ENCODE measurements at regions not wholly inside any gene's neighbourhood (a gene's known extent, or its start where the extent isn't known, plus 50 kb on each side); places are given as distances from the start of the nearest gene placed in this dataset.
"Not testable (repeated sequence)": the region's sequence is repeated elsewhere in the genome, so short reads cannot be mapped to it uniquely, and the experiment has no call there.

DNA sequence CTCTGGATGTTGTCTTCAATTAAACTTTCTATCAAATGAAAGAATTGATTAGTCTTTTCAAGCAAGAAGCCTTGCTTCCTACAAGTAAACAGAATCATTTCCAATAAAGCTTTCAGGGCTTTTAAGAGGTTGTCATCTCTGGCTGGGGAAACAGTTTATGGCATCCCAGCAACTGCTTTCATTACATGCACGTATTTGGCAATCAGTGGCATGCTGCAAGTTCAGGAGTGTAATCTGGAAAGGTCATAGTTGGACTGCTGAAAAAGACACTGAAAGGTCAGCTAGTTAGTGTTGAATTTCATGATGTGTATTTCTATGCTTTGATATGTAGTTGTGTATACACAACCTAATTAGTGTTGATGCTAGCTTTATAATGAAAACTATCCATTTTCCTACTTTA lies 332.9 kb downstream of the DSC3 start:
- no peak overlapping the region for H3K4me3 ChIP-seq (ENCODE audit: insufficient read depth, low read depth, low read length)
- no peak for DNase-seq
- H3K36me3 ChIP-seq (replicated peaks; ENCODE audit: control insufficient read depth, insufficient read depth, low read length): no peaks in the 10 kb centered on the region
- H3K27me3 ChIP-seq (ENCODE audit: control insufficient read depth, insufficient read depth, low read length): no peaks in the 10 kb centered on the region

DNA sequence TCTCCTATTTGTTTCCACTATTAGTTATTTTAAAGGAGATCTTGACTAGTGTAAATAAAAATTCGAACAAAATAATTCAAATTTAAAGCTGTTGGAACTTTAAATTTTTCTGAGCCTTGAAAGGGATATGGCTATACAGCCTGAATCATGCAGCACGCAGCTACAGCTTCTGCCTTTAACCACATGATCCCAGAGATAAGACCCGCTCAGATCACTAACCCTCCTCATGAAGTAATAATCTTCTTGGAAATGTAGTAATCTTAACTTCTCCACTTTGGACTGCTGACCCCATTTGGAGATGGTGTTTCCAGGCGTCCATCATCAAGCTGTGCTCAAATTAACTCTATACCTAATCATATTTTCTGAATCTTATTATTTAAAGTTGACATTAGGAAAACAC lies 336.6 kb downstream of the DSC3 start:
- Histone ChIP-seq H3K4me3 (ENCODE audit: insufficient read depth, low read depth, low read length) (no peak overlapping the region), H3K36me3 (replicated peaks; ENCODE audit: control insufficient read depth, insufficient read depth, low read length) (no peaks in the 10 kb centered on the region), H3K27me3 (ENCODE audit: control insufficient read depth, insufficient read depth, low read length) (no peaks in the 10 kb centered on the region)
- DNase-seq: no peak

DNA sequence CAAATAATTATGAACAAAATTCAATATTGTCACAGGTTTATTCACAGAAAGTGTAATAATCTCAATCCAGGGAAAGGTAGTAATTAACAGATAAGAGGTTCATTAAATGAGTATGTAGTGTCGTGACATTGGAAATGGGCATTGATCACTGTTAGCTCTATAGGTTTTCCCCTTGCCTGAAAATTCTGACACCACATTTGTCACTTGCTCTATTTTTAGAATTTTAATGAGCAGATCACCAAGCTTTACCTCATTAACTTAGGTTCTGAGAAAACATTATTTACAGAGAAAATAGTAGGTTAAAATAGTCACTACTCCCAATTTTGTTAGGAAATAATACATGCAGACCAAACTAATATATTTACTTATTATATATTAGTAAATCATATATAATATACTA lies 344.0 kb downstream of the DSC3 start:
- no peaks in the 10 kb centered on the region for H3K36me3 ChIP-seq (replicated peaks; ENCODE audit: control insufficient read depth, insufficient read depth, low read length)
- no peaks in the 10 kb centered on the region for H3K27me3 ChIP-seq (ENCODE audit: control insufficient read depth, insufficient read depth, low read length)
- no peak overlapping the region for H3K4me3 ChIP-seq (ENCODE audit: insufficient read depth, low read depth, low read length)
- DNase-seq: no peak

DNA sequence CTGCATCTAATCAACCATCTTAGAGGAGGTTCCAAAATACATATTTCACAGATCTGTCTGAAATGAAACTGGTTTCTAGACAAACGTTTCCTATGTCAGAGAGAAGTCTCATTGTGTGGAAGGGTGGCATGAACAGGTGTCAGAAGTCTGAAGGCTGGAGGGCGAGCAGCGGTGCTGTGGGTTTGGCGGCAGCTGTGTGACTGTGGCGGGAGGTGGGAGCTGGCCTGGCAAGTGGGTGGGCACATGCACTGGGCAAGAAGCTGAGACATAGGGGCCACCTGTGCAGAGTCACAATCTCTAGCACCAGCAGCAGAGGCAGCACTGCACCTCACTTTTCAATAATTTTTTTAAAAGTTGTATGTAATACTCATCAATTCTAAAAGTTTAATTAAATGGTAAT lies 346.3 kb downstream of the DSC3 start:
- Histone ChIP-seq H3K4me3 (ENCODE audit: insufficient read depth, low read depth, low read length) (no peak overlapping the region), H3K27me3 (ENCODE audit: control insufficient read depth, insufficient read depth, low read length) (no peaks in the 10 kb centered on the region), H3K36me3 (replicated peaks; ENCODE audit: control insufficient read depth, insufficient read depth, low read length) (no peaks in the 10 kb centered on the region)
- DNase-seq: no peak

DNA sequence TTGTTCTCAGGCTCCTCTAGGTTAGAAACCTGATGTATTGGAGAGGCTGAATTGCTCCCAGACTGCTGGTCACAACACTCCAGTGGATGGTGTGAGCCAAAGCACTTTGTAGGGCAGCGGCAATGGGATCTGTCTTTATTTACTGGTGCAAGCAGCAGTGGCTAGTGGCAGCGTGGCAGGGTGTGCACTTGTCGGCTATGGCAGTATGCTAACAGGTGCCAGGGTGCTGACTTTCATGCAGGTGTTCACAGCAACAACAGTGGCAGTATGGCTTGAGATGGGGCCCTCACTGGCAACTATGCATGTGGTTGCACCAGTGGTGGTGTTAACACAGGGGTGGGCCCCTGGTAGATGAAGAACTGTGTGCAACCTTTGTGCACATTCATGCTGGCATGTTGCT lies 347.8 kb downstream of the DSC3 start:
- Histone ChIP-seq H3K27me3 (ENCODE audit: control insufficient read depth, insufficient read depth, low read length) (no peaks in the 10 kb centered on the region), H3K36me3 (replicated peaks; ENCODE audit: control insufficient read depth, insufficient read depth, low read length) (no peaks in the 10 kb centered on the region), H3K4me3 (ENCODE audit: insufficient read depth, low read depth, low read length) (no peak overlapping the region)
- DNase-seq: no peak

DNA sequence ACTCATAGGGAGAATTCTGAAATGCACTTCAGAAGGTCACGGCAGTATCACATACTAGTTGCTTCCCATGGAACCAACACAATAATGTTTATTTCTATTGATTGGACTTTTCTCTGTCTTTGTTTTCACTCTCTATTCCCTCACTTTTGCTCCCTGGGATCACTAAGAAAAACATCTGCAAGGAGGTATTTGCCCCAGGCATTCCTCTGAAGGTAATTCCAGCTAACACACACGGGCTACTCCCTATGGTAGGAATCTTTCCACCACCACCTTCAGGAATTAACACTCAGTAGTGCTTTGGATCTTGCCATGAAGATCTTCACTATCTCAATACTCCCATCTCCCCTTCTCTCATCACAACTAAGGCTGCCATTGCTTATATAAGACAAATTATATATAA lies 353.3 kb downstream of the DSC3 start:
- Histone ChIP-seq H3K4me3 (ENCODE audit: insufficient read depth, low read depth, low read length) (no peak overlapping the region), H3K27me3 (ENCODE audit: control insufficient read depth, insufficient read depth, low read length) (no peaks in the 10 kb centered on the region), H3K36me3 (replicated peaks; ENCODE audit: control insufficient read depth, insufficient read depth, low read length) (no peaks in the 10 kb centered on the region)
- no peak for DNase-seq

DNA sequence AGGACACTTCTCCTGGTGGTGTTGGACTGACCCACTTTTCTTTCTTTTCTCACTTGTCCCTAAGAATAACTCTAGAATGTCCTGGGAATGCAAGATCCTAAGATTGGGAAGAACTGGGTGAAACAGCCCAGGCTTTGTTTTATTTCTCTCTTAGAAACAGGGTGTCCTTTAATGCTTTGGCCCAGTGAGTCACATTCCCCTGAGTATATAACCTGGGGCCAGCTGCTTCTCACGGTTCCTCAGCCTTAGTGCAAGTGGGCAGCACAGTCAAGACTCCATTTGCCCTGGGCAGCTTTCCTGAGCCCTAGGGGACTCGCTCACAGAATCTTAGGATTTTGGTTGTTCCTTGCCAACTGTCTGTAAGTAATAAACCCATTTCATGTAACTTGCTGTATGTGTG lies 355.0 kb downstream of the DSC3 start:
- Histone ChIP-seq H3K27me3 (ENCODE audit: control insufficient read depth, insufficient read depth, low read length) (no peaks in the 10 kb centered on the region), H3K36me3 (replicated peaks; ENCODE audit: control insufficient read depth, insufficient read depth, low read length) (no peaks in the 10 kb centered on the region), H3K4me3 (ENCODE audit: insufficient read depth, low read depth, low read length) (no peak overlapping the region)
- DNase-seq: no peak

DNA sequence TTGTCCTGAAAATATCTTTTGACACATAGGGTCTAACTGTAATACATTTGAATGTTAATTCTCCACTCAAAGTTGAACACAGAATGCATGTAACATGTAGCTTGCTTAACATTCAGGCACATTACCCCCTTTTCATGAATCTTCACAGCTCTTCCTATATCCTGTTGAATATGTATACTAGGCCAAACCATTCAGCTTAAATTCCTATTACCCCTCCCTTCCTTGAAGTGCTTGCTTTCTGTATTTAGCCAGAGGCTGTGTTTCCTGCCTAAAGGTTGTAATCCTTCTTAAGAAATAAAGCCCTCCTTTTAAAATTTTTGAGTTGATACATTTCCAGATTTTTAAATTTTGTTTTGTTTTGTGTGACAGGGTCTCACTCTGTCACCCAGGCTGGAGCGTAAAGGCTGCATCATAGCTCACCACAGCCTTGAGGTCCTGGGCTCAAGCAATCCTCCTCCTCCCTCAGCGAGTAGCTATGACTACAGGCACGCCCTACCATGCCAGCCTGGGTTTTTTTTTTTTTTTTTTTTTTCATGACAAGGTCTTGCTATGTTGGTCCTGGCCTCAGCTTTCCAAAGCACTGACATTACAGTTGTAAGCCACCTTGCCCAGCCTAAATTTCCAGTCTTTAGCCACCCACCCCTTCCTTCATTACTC lies 357.6 kb downstream of the DSC3 start:
- Histone ChIP-seq H3K4me3 (ENCODE audit: insufficient read depth, low read depth, low read length) (no peak overlapping the region), H3K36me3 (replicated peaks; ENCODE audit: control insufficient read depth, insufficient read depth, low read length) (no peaks in the 10 kb centered on the region), H3K27me3 (ENCODE audit: control insufficient read depth, insufficient read depth, low read length) (no peaks in the 10 kb centered on the region)
- DNase-seq: no peak

DNA sequence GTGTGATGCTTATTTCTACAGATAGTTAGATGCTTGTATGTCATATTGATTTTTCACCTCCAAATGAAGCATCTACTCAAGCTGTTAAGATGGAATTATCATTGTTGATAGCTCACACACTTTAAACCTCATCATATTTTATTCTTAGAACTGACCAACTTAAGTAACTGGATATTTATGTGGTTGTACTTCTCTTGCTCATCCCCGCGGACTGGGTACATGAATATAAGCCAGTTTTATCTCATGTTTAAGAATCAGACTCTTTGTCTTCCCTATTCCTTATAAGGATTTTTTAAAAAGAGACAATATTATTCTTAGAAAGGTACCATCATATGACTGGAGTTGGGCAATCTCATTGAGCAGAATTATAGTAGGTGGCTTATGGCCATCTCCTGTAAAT lies 358.7 kb downstream of the DSC3 start:
- Histone ChIP-seq H3K4me3 (ENCODE audit: insufficient read depth, low read depth, low read length) (no peak overlapping the region), H3K36me3 (replicated peaks; ENCODE audit: control insufficient read depth, insufficient read depth, low read length) (no peaks in the 10 kb centered on the region), H3K27me3 (ENCODE audit: control insufficient read depth, insufficient read depth, low read length) (no peaks in the 10 kb centered on the region)
- DNase-seq: no peak

DNA sequence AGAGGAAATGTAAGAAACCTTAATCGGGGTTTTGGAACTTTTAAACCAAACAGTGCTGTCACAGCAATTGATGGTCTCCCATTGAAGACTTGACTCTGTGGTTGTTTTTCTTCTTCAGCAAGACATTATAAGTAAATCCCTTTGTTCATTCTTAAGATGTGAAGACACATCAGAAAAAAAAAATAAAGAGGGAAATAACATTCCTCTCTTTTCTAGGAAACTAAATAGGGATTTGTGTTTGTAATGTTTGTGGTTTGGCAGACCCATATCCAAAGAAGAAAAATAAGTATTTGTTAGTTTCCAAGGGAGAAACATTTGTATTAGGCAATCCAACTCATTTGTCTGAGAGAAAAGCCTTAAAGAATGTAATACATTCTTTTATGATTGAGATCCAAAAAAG lies 359.9 kb downstream of the DSC3 start:
- H3K36me3 ChIP-seq (replicated peaks; ENCODE audit: control insufficient read depth, insufficient read depth, low read length): no peaks in the 10 kb centered on the region
- no peak for DNase-seq
- no peak overlapping the region for H3K4me3 ChIP-seq (ENCODE audit: insufficient read depth, low read depth, low read length)
- H3K27me3 ChIP-seq (ENCODE audit: control insufficient read depth, insufficient read depth, low read length): no peaks in the 10 kb centered on the region

DNA sequence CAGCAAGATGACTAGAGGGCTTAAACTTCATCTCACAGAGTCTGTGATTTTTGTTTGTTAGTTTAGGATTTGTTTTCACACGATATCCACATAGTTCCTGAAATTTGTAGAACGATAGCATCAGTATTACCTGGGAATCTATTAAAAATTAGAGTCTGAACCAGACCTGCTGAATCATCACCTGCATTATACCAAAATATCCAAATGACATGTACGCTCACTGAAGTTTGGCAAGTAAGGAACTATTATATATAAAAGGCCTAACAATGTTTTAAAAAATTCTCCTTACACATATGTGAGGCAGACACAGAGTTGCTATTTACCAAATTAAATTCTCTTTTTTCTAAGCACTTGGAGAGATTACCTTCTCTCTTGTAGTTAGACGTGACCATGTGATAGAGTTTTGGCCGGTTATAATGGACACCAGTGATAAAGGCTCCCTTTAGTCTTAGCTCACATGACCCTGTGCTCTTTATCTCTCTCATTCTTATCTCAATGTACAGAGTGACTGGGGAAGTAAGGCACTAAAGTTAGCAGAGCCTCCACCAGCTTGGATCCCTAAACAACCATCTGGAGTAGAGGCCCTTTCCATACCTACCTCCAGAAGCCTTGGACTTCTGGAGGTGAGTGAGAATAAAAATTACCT lies 363.1 kb downstream of the DSC3 start:
- H3K4me3 ChIP-seq (ENCODE audit: insufficient read depth, low read depth, low read length): no peak overlapping the region

DNA sequence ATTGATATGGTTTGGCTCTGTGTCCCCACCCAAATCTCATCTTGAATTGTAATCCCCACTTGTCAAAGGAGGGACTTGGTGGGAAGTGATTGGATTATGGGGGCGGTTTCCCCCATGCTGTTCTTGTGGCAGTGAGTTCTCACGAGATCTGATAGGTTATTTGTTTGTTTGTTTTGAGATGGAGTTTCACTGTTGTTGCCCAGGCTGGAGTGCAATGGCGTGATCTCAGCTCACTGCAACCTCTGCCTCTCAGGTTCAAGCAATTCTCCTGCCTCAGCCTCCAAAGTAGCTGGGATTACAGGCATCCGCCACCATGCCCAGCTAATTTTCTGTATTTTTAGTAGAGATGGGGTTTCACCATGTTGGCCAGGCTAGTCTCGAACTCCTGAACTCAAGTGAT lies 364.7 kb downstream of the DSC3 start:
- not testable (repeated sequence) for H3K27me3 ChIP-seq (ENCODE audit: control insufficient read depth, insufficient read depth, low read length); DNase-seq; H3K36me3 ChIP-seq (replicated peaks; ENCODE audit: control insufficient read depth, insufficient read depth, low read length); H3K4me3 ChIP-seq (ENCODE audit: insufficient read depth, low read depth, low read length)

More for the DNA sequence above, 363.1 kb downstream of the DSC3 start:
- no peak for DNase-seq
- Histone ChIP-seq H3K27me3 (ENCODE audit: control insufficient read depth, insufficient read depth, low read length) (no peaks in the 10 kb centered on the region), H3K36me3 (replicated peaks; ENCODE audit: control insufficient read depth, insufficient read depth, low read length) (no peaks in the 10 kb centered on the region)

DNA sequence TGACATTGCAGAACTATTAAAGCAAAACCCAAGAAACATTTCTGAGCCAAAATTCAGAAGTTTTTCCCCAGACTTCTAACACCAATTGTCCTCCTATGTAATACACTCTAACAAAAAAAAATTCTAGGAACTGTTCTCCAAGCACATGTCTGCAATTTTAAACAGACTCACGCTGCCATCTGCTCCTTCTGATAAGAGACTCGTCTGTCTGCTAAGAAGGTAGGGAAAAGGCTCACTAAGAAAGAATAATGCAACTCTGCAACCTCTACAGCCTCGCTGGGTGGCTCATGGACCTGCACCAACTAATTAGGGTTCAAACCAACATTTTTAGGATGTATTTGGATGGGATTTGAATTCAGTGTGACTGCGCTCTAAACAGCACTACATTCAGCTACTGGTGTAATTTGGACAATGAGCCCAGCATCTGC lies 366.5 kb downstream of the DSC3 start:
- H3K36me3 ChIP-seq (replicated peaks; ENCODE audit: control insufficient read depth, insufficient read depth, low read length): no peaks in the 10 kb centered on the region
- DNase-seq: no peak
- H3K4me3 ChIP-seq (ENCODE audit: insufficient read depth, low read depth, low read length): no peak overlapping the region
- H3K27me3 ChIP-seq (ENCODE audit: control insufficient read depth, insufficient read depth, low read length): no peaks in the 10 kb centered on the region

DNA sequence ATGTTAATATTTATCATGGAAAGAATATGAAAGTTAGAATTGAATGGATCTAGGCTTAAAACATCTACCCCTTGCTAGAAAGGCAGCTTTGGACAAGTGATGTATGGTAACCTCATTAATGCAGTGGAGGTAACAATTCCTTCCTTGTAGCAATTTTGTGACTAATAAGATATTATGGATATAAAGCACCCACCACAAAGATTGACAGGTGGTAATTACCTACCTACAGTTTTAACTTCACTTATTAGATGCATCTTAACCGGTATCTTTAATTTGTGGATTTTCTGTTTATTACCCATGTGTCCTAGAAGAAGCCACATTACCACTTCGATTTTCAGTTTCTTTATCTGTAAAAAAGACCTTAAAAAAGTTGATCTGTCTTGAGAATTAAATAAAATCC lies 367.0 kb downstream of the DSC3 start:
- Histone ChIP-seq H3K36me3 (replicated peaks; ENCODE audit: control insufficient read depth, insufficient read depth, low read length) (no peaks in the 10 kb centered on the region), H3K27me3 (ENCODE audit: control insufficient read depth, insufficient read depth, low read length) (no peaks in the 10 kb centered on the region), H3K4me3 (ENCODE audit: insufficient read depth, low read depth, low read length) (no peak overlapping the region)
- no peak for DNase-seq

DNA sequence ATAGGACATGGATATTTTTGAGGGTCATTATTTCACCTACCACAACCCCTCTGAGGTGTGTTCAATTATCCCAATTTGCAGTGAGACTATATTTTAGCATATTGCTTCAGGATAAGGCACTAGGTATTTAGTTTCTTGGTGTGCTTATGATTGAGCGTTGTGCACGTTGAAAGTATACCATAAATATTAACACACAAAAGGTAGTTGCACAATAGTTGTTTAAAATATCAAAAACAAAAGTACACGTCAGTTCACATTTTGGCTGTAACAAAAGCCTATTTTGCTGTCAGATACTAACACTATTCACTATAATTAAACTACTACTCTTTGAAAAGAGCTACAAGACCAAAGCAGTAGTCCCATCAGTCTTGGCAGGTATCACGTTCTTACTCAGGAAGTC lies 367.5 kb downstream of the DSC3 start:
- Histone ChIP-seq H3K36me3 (replicated peaks; ENCODE audit: control insufficient read depth, insufficient read depth, low read length) (no peaks in the 10 kb centered on the region), H3K4me3 (ENCODE audit: insufficient read depth, low read depth, low read length) (no peak overlapping the region), H3K27me3 (ENCODE audit: control insufficient read depth, insufficient read depth, low read length) (no peaks in the 10 kb centered on the region)
- DNase-seq: no peak

DNA sequence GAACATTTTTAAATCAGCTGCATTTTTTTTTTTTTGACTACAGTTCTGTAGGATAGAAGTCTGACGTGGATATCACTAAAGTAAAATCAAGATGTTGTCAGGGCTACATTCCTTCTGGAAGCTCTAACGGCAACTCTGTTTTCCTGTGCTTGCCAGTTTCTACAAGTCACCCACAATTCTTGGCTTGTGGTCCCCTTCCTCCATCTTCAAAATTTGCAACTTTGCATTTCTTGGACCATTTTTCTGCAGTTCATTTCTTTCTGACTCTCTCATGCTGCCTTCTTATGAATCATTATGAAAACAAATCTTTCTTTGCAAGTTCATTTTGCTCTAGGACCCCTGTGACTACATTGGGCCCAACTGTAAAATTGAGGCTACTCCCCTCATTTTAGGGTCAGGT lies 367.9 kb downstream of the DSC3 start:
- Histone ChIP-seq H3K36me3 (replicated peaks; ENCODE audit: control insufficient read depth, insufficient read depth, low read length) (no peaks in the 10 kb centered on the region), H3K4me3 (ENCODE audit: insufficient read depth, low read depth, low read length) (no peak overlapping the region), H3K27me3 (ENCODE audit: control insufficient read depth, insufficient read depth, low read length) (no peaks in the 10 kb centered on the region)
- no peak for DNase-seq

All from H7 (cell line).